GM12864 (cell line): ENCODE measurements at regions not wholly inside any gene's neighbourhood (a gene's known extent, or its start where the extent isn't known, plus 50 kb on each side); places are given as distances from the start of the nearest gene placed in this dataset.
"Not testable (repeated sequence)": the region's sequence is repeated elsewhere in the genome, so short reads cannot be mapped to it uniquely, and the experiment has no call there.

Experiments
- DNase-seq: peaks from one replicate; pipeline ENCODE4 v3.0.0-alpha.2; 2011; ENCODE audit warnings: low read depth
- H3K4me3 ChIP-seq: 2 replicates; pipeline ENCODE4 v1.5.1; 2011; ENCODE audit warnings: mild to moderate bottlenecking, low read depth, low read length, control low read depth
- TF ChIP-seq, protein P1 (sequence below): IDR thresholded peaks from 2 replicates; pipeline ENCODE4 v1.5.1; 2011; ENCODE audit warnings: low read depth, mild to moderate bottlenecking, moderate library complexity, low read length, control low read depth, inconsistent platforms; ENCODE audit errors: missing control alignments

DNA sequence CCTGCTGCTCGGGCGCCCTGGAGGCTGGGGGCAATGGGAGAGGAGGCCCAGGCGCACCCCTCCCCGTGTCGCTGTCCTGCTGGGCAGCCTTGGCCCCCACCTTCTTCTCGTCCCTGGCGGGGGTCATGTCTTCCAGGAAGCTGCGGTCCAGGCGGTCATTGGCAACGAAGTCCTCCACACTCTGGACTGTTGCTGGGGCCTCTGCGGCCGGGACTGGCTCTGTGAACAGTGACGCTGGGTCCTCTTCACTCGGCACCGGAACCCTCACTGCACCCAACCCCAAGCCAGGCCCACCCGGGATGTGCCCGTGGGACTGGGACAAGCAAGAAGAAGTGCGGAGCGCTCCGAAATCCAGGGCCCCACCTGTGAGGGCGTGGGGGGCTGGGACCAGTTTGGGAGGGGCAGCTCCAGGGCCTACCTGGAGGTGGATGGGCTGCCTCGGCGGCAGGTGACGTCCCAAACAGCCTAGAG is 308.0 kb downstream of the CCDC74A start:
- DNase-seq: no peak
- H3K4me3 ChIP-seq: no peak overlapping the region
- TF ChIP-seq, protein P1, sequence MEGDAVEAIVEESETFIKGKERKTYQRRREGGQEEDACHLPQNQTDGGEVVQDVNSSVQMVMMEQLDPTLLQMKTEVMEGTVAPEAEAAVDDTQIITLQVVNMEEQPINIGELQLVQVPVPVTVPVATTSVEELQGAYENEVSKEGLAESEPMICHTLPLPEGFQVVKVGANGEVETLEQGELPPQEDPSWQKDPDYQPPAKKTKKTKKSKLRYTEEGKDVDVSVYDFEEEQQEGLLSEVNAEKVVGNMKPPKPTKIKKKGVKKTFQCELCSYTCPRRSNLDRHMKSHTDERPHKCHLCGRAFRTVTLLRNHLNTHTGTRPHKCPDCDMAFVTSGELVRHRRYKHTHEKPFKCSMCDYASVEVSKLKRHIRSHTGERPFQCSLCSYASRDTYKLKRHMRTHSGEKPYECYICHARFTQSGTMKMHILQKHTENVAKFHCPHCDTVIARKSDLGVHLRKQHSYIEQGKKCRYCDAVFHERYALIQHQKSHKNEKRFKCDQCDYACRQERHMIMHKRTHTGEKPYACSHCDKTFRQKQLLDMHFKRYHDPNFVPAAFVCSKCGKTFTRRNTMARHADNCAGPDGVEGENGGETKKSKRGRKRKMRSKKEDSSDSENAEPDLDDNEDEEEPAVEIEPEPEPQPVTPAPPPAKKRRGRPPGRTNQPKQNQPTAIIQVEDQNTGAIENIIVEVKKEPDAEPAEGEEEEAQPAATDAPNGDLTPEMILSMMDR: no peak

DNA sequence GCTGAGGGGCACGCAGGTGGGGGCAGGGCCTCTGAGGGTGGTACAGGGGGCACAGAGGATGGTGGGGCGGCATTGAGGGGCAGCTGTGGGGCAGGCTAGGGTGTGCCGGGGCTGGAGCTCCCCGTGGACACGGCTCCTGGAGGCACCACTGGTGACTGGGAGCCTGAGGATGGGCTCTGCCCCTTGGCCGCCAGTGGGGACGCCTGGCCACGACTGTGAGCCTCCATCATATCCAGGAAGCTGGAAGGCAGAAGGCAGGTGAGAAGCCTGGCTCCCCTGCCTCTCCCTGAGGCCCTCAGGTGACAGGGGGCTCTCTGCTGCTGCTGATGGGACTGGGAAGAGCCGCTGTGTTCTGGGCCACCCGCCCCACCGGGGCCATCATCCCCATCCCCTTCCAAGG is 308.4 kb downstream of the CCDC74A start:
- DNase-seq, H3K4me3 ChIP-seq: not testable (repeated sequence)

DNA sequence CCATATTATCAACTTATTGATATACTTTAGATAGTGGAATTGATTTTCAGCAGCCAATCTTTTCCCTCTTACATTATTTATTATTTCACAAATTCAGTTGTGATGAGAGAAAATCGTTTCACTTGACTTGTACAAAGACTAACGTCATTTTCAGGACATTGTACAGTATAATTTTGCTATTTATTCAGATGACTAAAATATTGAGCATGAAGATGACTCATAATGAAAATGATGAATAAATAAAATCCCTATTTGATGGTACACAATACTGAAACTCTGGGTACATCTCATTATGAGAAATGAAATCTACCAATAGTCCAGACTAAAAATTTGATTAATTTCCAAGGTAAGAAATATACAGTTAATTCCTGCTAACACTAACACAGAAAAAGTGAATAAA is 316.4 kb downstream of the CCDC74A start:
- not testable (repeated sequence) for DNase-seq, H3K4me3 ChIP-seq

DNA sequence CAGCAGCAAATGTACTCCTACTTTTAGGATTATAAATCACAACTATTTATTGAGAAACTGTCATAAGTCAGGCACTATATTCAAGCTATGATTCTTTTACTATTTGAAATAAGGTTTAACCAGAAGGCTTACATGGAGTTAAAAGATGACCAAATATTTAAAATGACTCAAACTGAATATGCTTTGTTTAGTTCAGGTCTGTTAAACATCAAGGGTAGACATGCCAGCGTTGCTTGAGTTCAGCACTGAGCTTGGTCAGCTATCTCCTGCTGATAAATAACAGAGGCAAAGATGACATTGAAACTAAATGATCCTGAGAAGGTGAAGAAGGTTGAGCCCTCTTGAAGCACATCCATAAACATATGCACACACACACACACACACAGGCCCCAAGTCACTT is 305.6 kb downstream of the ANKRD30BL start:
- DNase-seq, H3K4me3 ChIP-seq: not testable (repeated sequence)

DNA sequence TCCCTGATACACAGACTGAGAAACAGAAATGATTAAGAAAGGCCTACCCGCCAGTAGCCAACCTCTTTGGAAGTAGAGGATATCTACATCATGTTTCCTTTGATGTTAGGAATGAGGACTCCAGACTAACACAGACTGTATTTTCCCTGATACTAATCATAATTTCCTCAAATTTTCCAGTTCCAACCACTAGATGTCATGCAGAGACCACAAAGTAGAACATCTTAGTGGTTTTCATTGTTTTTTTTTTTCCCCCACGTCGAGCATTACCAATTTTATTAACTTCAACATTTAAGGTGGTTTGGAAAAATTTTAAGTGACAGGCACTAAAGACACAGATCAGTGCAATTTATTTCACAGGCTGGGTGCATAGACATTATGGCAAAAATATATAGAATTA is 303.6 kb downstream of the ANKRD30BL start:
- TF ChIP-seq, protein P1: peak; percentile 9
- not testable (repeated sequence) for DNase-seq, H3K4me3 ChIP-seq
